ENCODE measurements at regions not wholly inside any gene's neighbourhood (a gene's known extent, or its start where the extent isn't known, plus 50 kb on each side); places are given as distances from the start of the nearest gene placed in this dataset.

DNA sequence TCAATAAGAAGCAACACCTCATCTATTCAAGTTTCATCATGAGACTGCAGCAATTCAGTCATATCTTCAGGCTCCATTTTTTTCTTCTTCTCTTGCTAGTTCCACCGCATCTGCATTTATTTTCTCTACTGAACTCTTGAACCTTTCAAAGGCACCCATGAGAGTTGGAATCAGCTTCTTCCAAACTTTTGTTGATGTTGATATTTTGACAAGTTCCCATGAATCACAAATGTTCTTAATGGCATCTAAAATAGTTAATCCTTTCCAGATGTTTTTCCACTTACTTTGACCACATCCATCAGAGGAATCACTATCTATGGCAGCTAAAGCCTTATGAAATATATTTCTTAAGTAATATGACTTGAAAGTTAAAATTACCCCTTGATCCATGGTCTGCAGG lies 434.3 kb downstream of the GPATCH2 start:
- Mint-ChIP-seq H3K9me3 (peaks cover 3% of the 10 kb centered on the region), H3K4me1 (ENCODE audit: low read depth) (no peaks in the 10 kb centered on the region), H3K27ac (no peak overlapping the region)

DNA sequence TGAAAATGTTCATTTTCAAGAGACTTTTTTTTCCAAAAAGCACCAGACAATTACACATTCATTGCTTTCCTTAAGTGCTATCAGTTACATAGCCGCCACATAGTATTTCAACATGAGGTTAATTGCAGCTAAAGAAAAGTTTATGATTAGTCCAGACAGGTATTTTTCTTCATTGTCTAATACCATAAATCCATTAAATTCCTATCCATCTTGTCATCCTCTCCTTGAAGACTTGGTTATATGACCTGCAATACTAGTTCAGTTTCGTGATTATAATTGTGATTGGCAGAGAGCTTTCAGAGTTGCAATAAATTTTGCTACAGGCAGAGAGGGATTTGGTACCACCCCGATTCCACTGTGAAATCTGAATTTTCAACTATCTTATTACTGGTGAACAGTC lies 437.7 kb downstream of the GPATCH2 start:
- H3K27me3 Mint-ChIP-seq: no peaks in the 10 kb centered on the region
- no peak overlapping the region for H3K4me3 Mint-ChIP-seq
- no peak overlapping the region for H3K27ac Mint-ChIP-seq
- no peaks in the 10 kb centered on the region for H3K4me1 Mint-ChIP-seq (ENCODE audit: low read depth)
- H3K9me3 Mint-ChIP-seq: peaks cover 14% of the 10 kb centered on the region
- H3K36me3 Mint-ChIP-seq (ENCODE audit: low read depth): no peaks in the 10 kb centered on the region

More for the DNA sequence above, 434.3 kb downstream of the GPATCH2 start:
- Mint-ChIP-seq H3K4me3 (no peak overlapping the region), H3K27me3 (no peaks in the 10 kb centered on the region), H3K36me3 (ENCODE audit: low read depth) (no peaks in the 10 kb centered on the region)

DNA sequence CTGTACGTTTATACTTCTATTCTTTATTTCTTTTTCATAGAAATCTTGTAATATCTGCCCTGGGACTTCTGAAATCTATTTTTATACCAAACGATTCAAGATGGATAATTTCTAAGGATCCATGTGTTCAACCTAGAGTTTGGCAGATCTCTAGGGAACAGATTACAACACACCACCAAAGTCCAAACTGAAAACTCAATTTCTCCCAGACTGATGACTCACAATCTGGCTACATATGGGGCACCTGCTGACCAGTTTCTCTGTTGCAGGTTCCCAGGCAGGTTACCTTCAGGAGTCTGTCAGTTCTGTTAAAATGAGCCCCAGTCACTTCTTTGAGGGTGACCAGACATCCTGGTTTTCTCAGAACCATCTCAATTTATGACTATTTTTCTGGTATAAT lies 439.4 kb downstream of the GPATCH2 start:
- no peak overlapping the region for H3K27ac Mint-ChIP-seq
- peaks cover 20% of the 10 kb centered on the region for H3K9me3 Mint-ChIP-seq
- H3K27me3 Mint-ChIP-seq: no peaks in the 10 kb centered on the region
- no peak overlapping the region for H3K4me3 Mint-ChIP-seq
- H3K36me3 Mint-ChIP-seq (ENCODE audit: low read depth): no peaks in the 10 kb centered on the region
- H3K4me1 Mint-ChIP-seq (ENCODE audit: low read depth): no peaks in the 10 kb centered on the region

DNA sequence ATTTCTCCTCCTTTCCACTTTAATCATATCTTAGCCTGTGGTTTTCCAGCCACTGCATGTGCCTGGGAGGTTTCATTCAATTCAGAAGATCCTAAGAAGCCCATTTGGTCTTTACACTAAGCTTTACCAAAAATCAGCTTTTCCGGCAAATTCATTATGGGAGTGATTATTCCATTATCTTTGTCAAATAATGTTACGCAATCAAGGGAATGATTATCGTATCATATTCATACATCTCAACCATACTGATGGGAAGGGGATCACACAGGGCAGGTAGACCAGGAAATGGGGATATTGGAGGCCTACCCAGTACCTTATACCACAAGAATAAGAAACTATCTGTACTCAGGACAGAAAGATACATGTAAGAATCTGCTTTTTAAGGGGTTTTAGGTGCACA lies 440.5 kb downstream of the GPATCH2 start:
- Mint-ChIP-seq H3K27me3 (no peaks in the 10 kb centered on the region), H3K4me3 (no peak overlapping the region), H3K9me3 (peaks cover 20% of the 10 kb centered on the region), H3K36me3 (ENCODE audit: low read depth) (no peaks in the 10 kb centered on the region), H3K27ac (no peak overlapping the region), H3K4me1 (ENCODE audit: low read depth) (no peaks in the 10 kb centered on the region)

DNA sequence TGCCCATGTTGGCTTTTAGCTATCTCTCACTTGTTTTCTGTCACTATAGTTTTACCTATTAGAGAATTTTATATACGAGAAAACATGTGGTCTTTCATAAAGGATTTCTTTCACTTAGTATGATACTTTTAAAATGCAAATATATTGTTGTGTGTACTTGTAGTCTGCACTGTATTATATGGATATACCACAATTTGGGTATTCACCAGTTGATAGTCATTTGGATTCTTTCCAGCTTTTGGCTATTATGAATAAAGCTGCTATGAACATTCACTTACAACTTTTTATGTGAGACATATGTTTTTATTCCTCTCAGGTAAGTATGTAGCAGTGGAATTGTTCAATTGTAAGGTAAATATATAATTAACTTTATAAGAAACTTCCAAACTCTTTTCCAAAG lies 441.5 kb downstream of the GPATCH2 start:
- H3K9me3 Mint-ChIP-seq: peaks cover 20% of the 10 kb centered on the region
- no peaks in the 10 kb centered on the region for H3K36me3 Mint-ChIP-seq (ENCODE audit: low read depth)
- H3K4me3 Mint-ChIP-seq: no peak overlapping the region
- H3K27me3 Mint-ChIP-seq: no peaks in the 10 kb centered on the region
- no peak overlapping the region for H3K27ac Mint-ChIP-seq
- no peaks in the 10 kb centered on the region for H3K4me1 Mint-ChIP-seq (ENCODE audit: low read depth)

DNA sequence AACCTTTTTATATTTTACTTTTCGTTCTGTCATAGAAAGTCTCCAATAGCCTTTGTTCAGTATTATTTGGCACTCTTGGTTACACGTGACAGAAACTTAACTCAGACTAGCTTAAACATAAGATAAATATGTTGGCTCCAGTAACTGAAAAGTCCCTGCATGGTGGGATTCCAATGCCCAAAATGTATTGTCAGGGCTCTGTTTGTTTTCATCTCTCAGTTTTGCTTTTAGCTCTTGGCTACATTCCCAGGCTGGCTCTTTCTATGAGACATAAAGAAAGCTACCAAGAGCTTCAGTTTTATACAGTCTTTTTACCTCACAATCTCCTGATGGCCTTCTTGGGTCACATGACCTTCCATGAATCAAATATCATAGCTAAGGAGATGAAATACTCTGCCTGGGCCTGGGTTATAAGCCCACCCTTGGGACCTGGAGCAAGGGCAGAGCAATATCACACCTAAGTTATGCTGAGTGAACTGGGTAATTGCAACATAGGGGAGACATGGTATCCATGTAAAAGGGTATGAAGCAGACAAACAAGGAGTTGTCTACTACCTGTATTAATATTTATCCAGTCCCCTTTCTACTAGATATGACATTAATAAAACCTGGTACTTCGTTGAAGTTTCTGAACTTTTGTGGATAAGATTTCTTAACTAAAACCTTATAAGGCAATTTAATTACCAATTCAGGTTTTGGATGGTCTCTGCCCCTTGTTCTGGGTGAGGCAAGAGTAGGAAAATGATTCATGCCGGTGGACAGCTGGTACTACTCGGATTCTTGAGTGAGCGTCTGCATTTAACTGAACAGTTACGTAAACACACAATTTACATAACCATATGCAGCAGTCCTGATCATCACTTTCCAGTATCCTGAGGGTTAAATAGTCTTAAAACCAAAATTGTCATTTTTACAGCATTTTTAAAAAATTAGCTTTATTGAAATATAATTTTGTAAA lies 442.3 kb downstream of the GPATCH2 start:
- H3K4me3 Mint-ChIP-seq: no peak overlapping the region
- H3K36me3 Mint-ChIP-seq (ENCODE audit: low read depth): no peaks in the 10 kb centered on the region
- no peaks in the 10 kb centered on the region for H3K4me1 Mint-ChIP-seq (ENCODE audit: low read depth)
- no peak overlapping the region for H3K27ac Mint-ChIP-seq
- peaks cover 20% of the 10 kb centered on the region for H3K9me3 Mint-ChIP-seq
- H3K27me3 Mint-ChIP-seq: no peaks in the 10 kb centered on the region

DNA sequence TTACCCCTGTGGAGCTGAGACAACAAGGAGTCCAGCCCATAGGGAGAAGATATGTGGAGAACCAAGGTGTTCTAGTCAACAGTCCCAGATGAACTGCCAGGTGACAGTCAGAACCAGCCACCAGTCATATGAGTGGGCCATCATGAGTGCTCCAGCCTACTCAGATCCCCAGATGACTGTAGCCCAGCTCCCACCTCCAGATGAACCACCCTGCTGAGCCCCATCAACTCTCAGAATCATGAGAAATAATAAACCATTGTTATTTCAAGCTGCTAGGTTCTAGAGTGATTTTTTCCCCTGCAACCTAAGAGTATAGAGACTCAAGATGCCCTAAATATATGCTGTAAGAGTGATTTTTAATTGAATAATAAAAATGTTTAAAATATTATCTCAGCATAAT lies 444.2 kb downstream of the GPATCH2 start:
- H3K27ac Mint-ChIP-seq: no peak overlapping the region
- no peaks in the 10 kb centered on the region for H3K27me3 Mint-ChIP-seq
- no peaks in the 10 kb centered on the region for H3K4me1 Mint-ChIP-seq (ENCODE audit: low read depth)
- H3K4me3 Mint-ChIP-seq: no peak overlapping the region
- H3K36me3 Mint-ChIP-seq (ENCODE audit: low read depth): no peaks in the 10 kb centered on the region
- peaks cover 20% of the 10 kb centered on the region for H3K9me3 Mint-ChIP-seq

DNA sequence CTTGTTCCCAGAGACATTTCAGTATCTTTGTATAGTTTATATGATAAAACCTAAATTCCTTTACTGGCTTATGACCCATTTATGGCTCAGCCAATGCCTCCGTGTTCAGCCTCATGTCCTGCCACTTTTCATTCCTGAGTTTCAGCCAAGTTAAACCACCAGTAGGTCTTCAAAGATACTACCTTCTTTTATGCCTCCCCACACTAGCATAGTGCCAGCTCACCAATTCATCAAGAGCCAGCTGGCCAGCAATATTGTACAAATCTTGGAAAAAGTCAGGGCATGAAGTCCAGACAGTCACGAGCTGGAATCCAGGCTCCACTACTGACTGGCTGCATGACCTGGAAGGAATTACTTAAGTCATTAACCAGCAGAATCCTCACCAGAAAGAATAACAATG lies 446.0 kb downstream of the GPATCH2 start:
- H3K27me3 Mint-ChIP-seq: no peaks in the 10 kb centered on the region
- H3K36me3 Mint-ChIP-seq (ENCODE audit: low read depth): no peaks in the 10 kb centered on the region
- peaks cover 14% of the 10 kb centered on the region for H3K9me3 Mint-ChIP-seq
- no peak overlapping the region for H3K4me3 Mint-ChIP-seq
- no peak overlapping the region for H3K27ac Mint-ChIP-seq
- no peaks in the 10 kb centered on the region for H3K4me1 Mint-ChIP-seq (ENCODE audit: low read depth)

DNA sequence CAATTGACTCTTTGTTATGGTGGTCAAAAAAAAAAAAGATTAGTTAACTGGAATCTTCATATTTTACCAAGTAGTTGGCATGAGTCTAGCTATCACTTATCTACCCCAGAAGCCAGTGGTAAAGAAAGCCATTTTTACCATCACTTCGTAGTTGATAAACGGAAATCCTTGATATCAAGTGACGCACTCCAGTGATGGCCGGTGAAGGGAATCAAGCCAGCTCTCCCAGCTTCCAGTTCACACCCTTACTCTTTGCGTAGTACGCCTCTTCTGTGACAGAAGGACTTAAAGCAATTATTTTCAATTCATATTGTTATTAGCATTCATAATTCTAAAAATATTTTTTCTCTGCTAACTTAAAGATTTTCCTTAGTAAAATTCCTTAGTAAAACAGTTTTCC lies 447.9 kb downstream of the GPATCH2 start:
- no peak overlapping the region for H3K4me3 Mint-ChIP-seq
- no peaks in the 10 kb centered on the region for H3K36me3 Mint-ChIP-seq (ENCODE audit: low read depth)
- peaks cover 12% of the 10 kb centered on the region for H3K9me3 Mint-ChIP-seq
- no peaks in the 10 kb centered on the region for H3K4me1 Mint-ChIP-seq (ENCODE audit: low read depth)
- no peaks in the 10 kb centered on the region for H3K27me3 Mint-ChIP-seq
- no peak overlapping the region for H3K27ac Mint-ChIP-seq

DNA sequence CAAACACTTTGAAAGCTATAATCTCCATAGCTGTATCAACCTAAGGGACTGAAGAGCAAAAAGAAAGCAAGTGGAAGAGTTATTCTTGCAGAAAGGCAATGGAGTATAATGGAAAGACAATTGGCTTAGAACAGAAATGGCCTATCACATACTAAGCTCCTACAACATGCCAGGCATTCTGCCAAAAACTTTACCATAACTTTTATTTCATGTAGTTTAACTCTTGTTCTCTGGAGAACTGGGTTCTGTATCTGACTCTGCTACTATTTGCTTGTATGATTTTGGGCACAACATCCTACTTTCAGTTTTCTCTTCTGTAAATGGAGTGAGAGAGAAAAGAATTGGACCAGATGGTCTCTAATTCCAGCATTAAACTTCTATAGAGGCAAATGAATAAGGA lies 449.1 kb downstream of the GPATCH2 start:
- H3K9me3 Mint-ChIP-seq: peaks cover 5% of the 10 kb centered on the region
- no peak overlapping the region for H3K27ac Mint-ChIP-seq
- H3K27me3 Mint-ChIP-seq: no peaks in the 10 kb centered on the region
- no peak overlapping the region for H3K4me3 Mint-ChIP-seq
- no peaks in the 10 kb centered on the region for H3K36me3 Mint-ChIP-seq (ENCODE audit: low read depth)
- no peaks in the 10 kb centered on the region for H3K4me1 Mint-ChIP-seq (ENCODE audit: low read depth)

DNA sequence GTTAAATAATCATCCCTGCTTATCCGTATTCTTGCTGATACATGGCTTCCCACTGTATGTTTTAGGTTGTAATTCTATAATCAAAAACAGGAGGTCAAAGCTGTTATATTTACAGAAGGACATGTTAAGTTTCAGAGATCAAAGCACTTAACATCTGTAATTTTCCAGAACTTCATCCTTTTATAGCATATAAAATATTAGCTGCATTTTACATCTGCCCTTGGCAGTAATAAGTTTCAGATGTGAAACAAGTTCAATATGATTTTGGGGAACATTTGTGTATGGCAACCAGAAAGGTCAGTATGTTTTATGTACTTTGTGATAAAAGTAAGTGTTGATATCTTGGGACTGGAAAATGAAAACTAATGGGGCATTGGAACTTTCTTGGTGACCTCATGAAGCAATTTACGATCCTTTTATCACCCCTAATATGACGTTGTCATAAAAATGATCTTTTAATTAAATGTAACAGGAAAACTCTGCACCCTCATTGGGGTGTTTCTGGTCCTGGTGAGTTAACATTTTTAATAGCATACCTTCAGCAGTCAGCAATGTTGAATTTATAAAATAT lies 449.6 kb downstream of the GPATCH2 start:
- no peak overlapping the region for H3K4me3 Mint-ChIP-seq
- H3K27ac Mint-ChIP-seq: no peak overlapping the region
- no peaks in the 10 kb centered on the region for H3K4me1 Mint-ChIP-seq (ENCODE audit: low read depth)
- H3K36me3 Mint-ChIP-seq (ENCODE audit: low read depth): no peaks in the 10 kb centered on the region
- peaks cover 5% of the 10 kb centered on the region for H3K9me3 Mint-ChIP-seq
- no peaks in the 10 kb centered on the region for H3K27me3 Mint-ChIP-seq

DNA sequence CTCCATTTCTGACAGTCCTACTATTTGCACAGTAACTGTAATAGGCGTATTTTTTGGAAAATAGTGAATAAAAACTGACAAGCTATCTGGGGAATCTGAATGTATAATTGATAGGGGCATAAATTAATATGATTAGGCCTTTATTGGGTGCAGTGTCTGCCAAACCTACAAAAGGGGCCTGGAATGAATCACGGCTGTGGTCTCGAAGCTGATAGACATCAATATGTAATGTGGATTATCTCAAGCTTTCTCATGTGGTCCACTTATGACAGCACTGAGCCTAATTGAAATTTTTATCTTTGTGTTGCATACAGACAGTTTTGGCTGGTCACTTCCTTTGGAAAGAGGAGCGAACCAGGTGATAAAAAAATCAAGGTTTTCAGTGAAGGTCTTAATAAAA lies 450.4 kb downstream of the GPATCH2 start:
- H3K4me3 Mint-ChIP-seq: no peak overlapping the region
- H3K36me3 Mint-ChIP-seq (ENCODE audit: low read depth): no peaks in the 10 kb centered on the region
- H3K27ac Mint-ChIP-seq: no peak overlapping the region
- peaks cover 5% of the 10 kb centered on the region for H3K9me3 Mint-ChIP-seq
- no peaks in the 10 kb centered on the region for H3K4me1 Mint-ChIP-seq (ENCODE audit: low read depth)
- H3K27me3 Mint-ChIP-seq: no peaks in the 10 kb centered on the region

DNA sequence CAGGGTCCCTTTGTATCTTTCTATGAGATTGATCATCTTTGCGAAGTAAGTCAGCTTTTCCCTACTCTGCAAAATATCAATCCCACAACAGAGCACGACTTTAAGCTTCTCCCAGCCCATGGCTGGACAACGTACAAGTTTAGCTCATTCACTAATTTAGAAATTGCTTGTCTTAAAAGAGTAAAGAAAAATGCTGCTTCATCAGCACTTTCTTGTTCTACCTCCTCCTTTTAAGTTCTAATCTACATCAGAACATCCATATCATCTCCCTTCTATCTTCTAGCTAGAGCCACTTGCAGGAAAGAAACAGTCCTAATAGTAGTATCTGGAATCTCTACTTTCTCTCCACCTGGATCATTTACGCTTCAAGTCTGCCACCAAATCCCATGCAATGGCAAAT lies 441.2 kb upstream of the ESRRG start:
- no peak overlapping the region for H3K4me3 Mint-ChIP-seq
- H3K4me1 Mint-ChIP-seq (ENCODE audit: low read depth): no peaks in the 10 kb centered on the region
- H3K9me3 Mint-ChIP-seq: peaks cover 2% of the 10 kb centered on the region
- H3K27ac Mint-ChIP-seq: no peak overlapping the region
- H3K36me3 Mint-ChIP-seq (ENCODE audit: low read depth): no peaks in the 10 kb centered on the region
- H3K27me3 Mint-ChIP-seq: no peaks in the 10 kb centered on the region

DNA sequence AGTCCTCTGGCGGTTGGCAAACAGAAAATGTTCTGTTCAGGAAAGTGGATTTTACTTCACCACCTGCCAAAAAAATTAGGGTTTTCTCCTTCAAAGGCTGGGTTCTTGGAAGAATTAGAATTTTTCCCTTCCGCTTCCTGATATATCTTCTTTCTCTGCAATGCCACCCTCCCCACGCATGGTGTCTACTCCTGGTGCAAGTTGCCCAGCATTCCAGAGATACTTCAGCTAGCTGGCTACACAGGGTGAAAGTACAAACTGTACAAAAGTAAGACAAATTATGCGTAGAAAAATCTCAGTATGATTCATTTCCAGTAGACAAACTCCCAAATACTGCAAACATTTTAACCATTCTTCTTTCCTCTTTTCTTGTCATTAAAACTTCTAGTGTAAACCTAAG lies 430.1 kb upstream of the ESRRG start:
- Mint-ChIP-seq H3K27ac (no peak overlapping the region), H3K36me3 (ENCODE audit: low read depth) (no peaks in the 10 kb centered on the region), H3K4me1 (ENCODE audit: low read depth) (no peaks in the 10 kb centered on the region), H3K9me3 (peaks cover 3% of the 10 kb centered on the region), H3K4me3 (no peak overlapping the region), H3K27me3 (no peaks in the 10 kb centered on the region)

DNA sequence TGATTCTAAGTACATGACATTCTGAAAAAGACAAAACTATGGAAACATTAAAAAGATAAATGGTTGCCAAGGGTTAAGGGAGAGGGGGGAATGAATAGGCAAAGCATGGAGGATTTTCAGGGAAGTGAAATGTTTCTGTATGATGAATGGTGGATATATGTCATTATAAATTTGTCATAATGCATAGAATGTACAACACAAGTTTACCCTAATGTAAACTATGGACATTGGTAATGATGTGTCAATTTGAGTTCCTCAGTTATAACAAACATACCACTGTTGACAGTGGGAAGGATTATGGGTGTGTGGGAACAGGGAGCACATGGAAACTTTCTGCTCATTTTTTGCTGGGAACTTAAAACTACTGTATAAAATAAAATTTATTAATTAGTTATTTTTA lies 427.1 kb upstream of the ESRRG start:
- Mint-ChIP-seq H3K27ac (no peak overlapping the region), H3K9me3 (peaks cover 6% of the 10 kb centered on the region), H3K27me3 (no peaks in the 10 kb centered on the region), H3K4me1 (ENCODE audit: low read depth) (no peaks in the 10 kb centered on the region), H3K4me3 (no peak overlapping the region), H3K36me3 (ENCODE audit: low read depth) (no peaks in the 10 kb centered on the region)

DNA sequence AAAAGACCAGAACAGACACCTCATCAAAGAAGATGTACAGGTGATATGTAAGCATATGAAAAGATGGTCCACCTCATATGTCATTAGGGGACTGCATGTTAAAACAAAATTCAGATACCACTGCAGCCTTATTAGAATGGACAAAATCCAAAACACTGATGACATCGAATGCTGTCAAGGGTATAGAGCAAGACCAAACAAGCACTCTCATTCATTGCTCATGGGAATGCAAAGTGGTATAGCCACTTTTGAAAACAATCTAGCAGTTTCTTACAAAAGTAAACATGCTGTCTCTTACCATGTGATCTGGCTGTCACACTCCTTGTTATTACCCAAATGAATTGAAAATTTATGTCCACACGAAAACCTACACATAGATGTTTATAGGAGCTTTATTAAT lies 426.6 kb upstream of the ESRRG start:
- Mint-ChIP-seq H3K27me3 (no peaks in the 10 kb centered on the region), H3K4me1 (ENCODE audit: low read depth) (no peaks in the 10 kb centered on the region), H3K27ac (no peak overlapping the region), H3K36me3 (ENCODE audit: low read depth) (no peaks in the 10 kb centered on the region), H3K4me3 (no peak overlapping the region), H3K9me3 (peaks cover 11% of the 10 kb centered on the region)

All from stimulated activated naive CD8-positive, alpha-beta T cell treated with anti-CD3 and anti-CD28 coated beads, Interleukin-15, Interleukin-2, amounts not matched to agents 100 ng/mL and 50 ng/mL, for 24 hours (primary cell).